Fibroblast of the aortic adventitia (primary cell): ENCODE measurements at regions not wholly inside any gene's neighbourhood (a gene's known extent, or its start where the extent isn't known, plus 50 kb on each side); places are given as distances from the start of the nearest gene placed in this dataset.
A peak's percentile ranks its signal among the peaks of the same experiment; 100 is the strongest.
"Not testable (repeated sequence)": the region's sequence is repeated elsewhere in the genome, so short reads cannot be mapped to it uniquely, and the experiment has no call there.

Experiments
- DNase-seq: peaks from one replicate; pipeline ENCODE4 v3.0.0-alpha.2; 2010; ENCODE audit warnings: low read depth
- H3K4me3 ChIP-seq: 2 replicates; pipeline ENCODE4 v1.5.1; 2011; ENCODE audit warnings: low read depth, mild to moderate bottlenecking, control low read depth, low read length, moderate library complexity
- TF ChIP-seq, protein P1 (sequence below): IDR thresholded peaks from 2 replicates; pipeline ENCODE4 v1.5.1; 2011; ENCODE audit warnings: mild to moderate bottlenecking, low read length, control low read depth, inconsistent platforms; ENCODE audit not compliant: insufficient read depth

DNA sequence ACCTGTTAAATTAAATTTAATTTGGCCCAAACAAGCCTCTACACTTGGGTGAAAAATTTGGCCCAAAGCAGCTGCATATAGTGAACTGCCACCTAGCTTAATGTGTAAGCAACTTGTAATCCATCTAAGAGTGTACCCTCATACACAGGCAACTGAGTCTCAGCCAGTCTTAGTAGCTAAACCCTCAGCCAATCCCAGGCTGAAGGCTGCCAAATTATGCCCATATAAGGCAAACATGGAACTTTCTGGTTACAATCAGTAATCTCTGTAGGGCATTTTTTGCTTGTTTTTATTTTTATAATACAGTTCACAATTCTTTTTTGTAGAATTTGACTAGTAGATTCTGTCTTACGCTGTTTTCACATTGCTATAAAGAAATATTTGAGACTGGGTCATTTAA lies 958.7 kb downstream of the FSCB start:
- DNase-seq = no peak
- TF ChIP-seq, protein P1, sequence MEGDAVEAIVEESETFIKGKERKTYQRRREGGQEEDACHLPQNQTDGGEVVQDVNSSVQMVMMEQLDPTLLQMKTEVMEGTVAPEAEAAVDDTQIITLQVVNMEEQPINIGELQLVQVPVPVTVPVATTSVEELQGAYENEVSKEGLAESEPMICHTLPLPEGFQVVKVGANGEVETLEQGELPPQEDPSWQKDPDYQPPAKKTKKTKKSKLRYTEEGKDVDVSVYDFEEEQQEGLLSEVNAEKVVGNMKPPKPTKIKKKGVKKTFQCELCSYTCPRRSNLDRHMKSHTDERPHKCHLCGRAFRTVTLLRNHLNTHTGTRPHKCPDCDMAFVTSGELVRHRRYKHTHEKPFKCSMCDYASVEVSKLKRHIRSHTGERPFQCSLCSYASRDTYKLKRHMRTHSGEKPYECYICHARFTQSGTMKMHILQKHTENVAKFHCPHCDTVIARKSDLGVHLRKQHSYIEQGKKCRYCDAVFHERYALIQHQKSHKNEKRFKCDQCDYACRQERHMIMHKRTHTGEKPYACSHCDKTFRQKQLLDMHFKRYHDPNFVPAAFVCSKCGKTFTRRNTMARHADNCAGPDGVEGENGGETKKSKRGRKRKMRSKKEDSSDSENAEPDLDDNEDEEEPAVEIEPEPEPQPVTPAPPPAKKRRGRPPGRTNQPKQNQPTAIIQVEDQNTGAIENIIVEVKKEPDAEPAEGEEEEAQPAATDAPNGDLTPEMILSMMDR = no peak
- no peak overlapping the region for H3K4me3 ChIP-seq

DNA sequence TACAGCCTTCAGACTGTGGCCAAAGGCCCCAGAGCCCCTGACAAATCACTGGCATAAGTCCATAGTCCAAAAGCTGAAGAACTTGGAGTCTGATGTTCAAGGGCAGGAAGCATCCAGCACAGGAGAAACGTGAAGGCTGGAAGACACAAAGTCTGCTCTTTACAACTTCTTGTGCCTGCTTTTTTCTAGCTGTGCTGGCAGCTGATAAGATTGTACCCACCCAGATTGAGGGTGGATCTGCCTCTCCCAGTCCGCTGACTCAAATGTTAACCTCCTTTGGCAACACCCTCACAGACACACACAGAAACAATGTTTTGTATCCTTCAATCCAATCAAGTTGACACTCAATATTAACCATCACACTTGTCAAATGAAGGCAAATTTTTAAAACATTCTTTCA lies 959.5 kb downstream of the FSCB start:
- H3K4me3 ChIP-seq, DNase-seq: not testable (repeated sequence)

DNA sequence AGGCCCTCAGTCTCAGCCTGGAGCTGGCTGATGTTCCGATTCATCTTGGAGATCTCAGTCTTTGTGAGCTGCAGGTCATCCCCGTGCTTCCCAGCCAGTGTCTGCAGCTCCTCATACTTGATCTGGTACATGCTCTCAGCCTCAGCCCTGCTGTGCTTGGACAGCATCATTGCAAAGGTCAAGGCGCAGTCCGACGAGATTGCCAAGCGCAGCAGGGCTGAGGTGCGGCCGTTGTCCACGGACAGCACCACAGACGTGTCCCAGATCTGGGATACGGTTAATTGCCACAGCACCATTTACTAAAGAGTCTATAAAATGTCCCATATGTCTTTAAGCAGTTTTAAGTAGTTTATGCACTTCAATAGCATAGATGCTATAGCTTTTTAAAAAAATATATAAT lies 965.7 kb downstream of the FSCB start:
- no peak for DNase-seq
- TF ChIP-seq, protein P1 = no peak
- no peak overlapping the region for H3K4me3 ChIP-seq

DNA sequence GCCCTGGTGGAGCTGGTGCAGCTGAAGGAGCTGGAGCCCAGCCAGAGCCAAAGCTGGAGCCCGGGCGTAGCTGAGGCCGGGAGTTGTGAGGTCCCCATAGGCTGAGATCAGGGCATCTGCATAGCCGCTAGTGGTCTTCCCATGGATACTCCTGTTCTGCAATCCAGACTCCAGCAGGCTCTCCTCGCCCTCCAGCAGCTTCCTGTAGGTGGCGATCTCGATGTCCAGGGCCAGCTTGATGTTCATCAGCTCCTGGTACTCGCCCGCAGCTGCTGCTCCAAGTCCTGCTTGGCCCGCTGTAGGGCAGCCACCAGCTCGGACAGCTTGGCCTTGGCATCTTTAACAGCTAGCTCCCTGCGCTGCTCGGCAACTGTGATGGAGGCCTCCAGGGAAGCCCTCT lies 966.1 kb downstream of the FSCB start:
- TF ChIP-seq, protein P1 = no peak
- no peak overlapping the region for H3K4me3 ChIP-seq
- DNase-seq = no peak

DNA sequence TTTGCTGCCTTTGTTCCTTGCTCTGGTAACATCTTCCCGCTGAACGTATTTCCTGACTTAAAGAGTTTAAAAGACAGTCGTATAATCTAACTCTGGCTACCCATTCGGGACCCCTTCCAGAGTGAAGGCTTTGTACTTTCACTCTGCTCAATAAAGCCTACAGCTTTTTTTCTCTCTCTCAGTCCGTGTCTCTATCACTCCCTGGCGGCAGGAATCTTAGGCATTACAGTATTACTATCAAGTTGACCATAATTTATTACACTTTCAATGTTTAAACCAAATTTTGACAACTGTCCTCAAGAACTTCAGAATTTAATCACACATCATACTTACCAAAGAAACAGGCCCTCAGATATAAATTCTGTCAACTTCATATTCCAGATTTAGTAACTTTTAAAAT lies 967.9 kb downstream of the FSCB start:
- H3K4me3 ChIP-seq = no peak overlapping the region
- TF ChIP-seq, protein P1 = no peak
- peak; percentile 2 for DNase-seq

DNA sequence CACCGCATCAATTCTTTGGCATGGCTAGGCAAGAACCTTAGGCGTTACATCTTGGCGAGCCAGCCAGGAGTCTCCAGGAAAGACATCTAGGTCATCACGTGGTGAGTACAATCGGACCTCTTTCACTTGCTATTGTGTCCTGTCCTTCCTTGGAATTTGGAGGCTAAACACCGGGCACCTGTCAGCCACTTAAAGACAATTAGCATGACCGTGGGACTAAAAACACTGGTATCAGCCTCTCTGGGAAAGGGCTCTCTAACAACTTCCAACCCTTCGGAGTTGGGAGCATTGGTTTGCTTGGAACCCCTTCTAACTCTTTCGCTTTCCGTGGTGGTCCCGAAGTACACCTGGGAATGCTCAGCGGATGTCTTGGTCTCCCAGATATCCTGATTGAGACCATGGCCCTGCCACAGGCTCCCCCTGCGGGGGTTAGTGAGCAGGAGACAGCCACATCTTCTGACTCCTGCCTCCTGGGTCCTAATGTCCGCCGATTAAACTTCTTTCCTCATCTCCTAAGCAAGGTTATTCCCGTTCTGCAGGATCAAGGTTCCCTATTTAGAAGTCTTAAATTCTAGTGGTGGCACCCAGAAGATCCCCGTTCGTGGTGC lies 971.7 kb downstream of the FSCB start:
- no peak overlapping the region for H3K4me3 ChIP-seq
- DNase-seq = no peak
- TF ChIP-seq, protein P1 = no peak

DNA sequence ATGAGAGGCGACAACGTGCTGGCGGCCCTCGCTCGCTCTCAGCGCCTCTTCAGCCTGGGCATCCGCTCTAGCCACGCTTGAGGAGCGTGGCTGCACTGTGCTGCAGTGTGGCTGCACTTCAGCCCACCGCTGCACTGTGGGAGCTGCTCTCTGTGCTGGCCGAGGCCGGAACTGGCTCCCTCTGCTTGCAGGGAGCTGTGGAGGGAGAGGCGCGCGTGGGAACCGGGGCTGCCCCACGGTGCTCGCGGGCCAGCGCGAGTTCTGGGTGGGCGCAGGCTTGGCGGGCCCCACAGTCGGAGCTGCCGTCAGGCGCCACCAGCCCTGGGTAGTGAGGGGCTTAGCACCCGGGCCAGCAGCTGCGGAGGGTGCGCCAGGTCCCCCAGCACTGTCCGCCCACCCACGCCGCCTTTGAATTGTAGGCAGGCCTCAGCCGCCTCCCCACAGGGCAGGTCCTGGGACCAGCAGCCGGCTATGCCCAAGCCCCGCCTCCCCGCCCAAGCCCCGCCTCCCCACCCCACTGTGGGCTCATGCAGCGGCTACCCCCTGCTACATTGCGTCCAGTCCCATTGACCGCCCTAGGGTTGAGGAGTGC lies 974.2 kb downstream of the FSCB start:
- DNase-seq = no peak
- TF ChIP-seq, protein P1 = no peak
- H3K4me3 ChIP-seq = no peak overlapping the region
